Left lung (tissue), 4 donors: ENCODE measurements at regions not wholly inside any gene's neighbourhood (a gene's known extent, or its start where the extent isn't known, plus 50 kb on each side); places are given as distances from the start of the nearest gene placed in this dataset.

Experiments used
- ATAC-seq: fragments of 200-7000 bp; cut with Tn5 transposase; one replicate; pipeline ENCODE4 v1.9.1; 2020; ENCODE audit warnings: moderate library complexity
- DNase-seq, 4 donors: peaks; one replicate each; pipeline ENCODE4 v3.0.0-alpha.2; 2013 to 2020
- H3K27ac ChIP-seq, 2 donors: fragments of 200-600 bp; sonication (generic) in 1 of 2; one replicate each; pipeline versions ENCODE4 v1.5.0 to v1.8.0; 2020 to 2021
- H3K27me3 ChIP-seq, 2 donors: fragments of 200-600 bp; sonication (generic) in 1 of 2; one replicate each; pipeline versions ENCODE4 v1.5.0 to v1.8.0; 2020 to 2021
- H3K36me3 ChIP-seq, 2 donors: fragments of 200-600 bp; sonication (generic) in 1 of 2; one replicate each; pipeline versions ENCODE4 v1.5.0 to v1.8.0; 2020 to 2021
- H3K4me1 ChIP-seq, 2 donors: fragments of 200-600 bp; one replicate each; pipeline ENCODE4 v1.8.0; 2021
- H3K4me3 ChIP-seq, 2 donors: fragments of 200-600 bp; sonication (generic) in 1 of 2; one replicate each; pipeline versions ENCODE4 v1.5.0 to v1.8.0; 2020 to 2021; ENCODE audit warnings: mild to moderate bottlenecking in 1 of 2
- H3K9me3 ChIP-seq, 2 donors: fragments of 200-600 bp; sonication (generic) in 1 of 2; one replicate each; pipeline versions ENCODE4 v1.5.0 to v1.8.0; 2020 to 2021
- CTCF ChIP-seq, 2 donors: fragments of 200-600 bp; sonication (generic) in 1 of 2; IDR thresholded peaks; one replicate each; pipeline versions ENCODE4 v1.5.0 to v1.8.0; 2021; ENCODE audit warnings: antibody characterized with exemption in 2 of 2
- intact Hi-C, 2 donors: fragments of 100-400 bp; cut with DNase I; formaldehyde crosslinking; loops; one replicate each; pipeline versions ENCODE4 v1.11.2 to v1.14.2; 2022
- donor health status: DM: no; HTN: yes; CAD: no.
- donor health status: DM: no; HTN: no; CAD: no.

GRCh38 chr13:31610270-31610998, 128.9 kb upstream of the RXFP2 start:
- TF ChIP-seq CTCF (IDR thresholded peaks at IDR 0.05): no peak
- H3K27ac ChIP-seq: no peak overlapping the region
- H3K4me3 ChIP-seq: no peak overlapping the region
- DNase-seq (no peak), ATAC-seq (no peak)
- no peaks in the 10 kb centered on the region for H3K36me3 ChIP-seq
- intact Hi-C loops: no loop called here
- no peaks in the 10 kb centered on the region for H3K4me1 ChIP-seq
- peaks cover 0 to 13% of the 10 kb centered on the region in 2 donors for H3K9me3 ChIP-seq
- no peaks in the 10 kb centered on the region for H3K27me3 ChIP-seq

- no peak for ATAC-seq
- no peaks in the 10 kb centered on the region for H3K36me3 ChIP-seq
- intact Hi-C loops: no loop called here
- TF ChIP-seq CTCF (IDR thresholded peaks at IDR 0.05): no peak
- H3K9me3 ChIP-seq: peaks cover 0 to 13% of the 10 kb centered on the region in 2 donors
- H3K27ac ChIP-seq: no peak overlapping the region
- H3K4me1 ChIP-seq: no peaks in the 10 kb centered on the region
- no peaks in the 10 kb centered on the region for H3K27me3 ChIP-seq
- DNase-seq: no peak
- no peak overlapping the region for H3K4me3 ChIP-seq
These were observed 128.1 kb upstream of the RXFP2 start for GRCh38 chr13:31611214-31611613.

- peaks cover 0 to 13% of the 10 kb centered on the region in 2 donors for H3K9me3 ChIP-seq
- ATAC-seq (no peak), DNase-seq (no peak)
- no peaks in the 10 kb centered on the region for H3K36me3 ChIP-seq
- no peak for TF ChIP-seq CTCF (IDR thresholded peaks at IDR 0.05)
- H3K27me3 ChIP-seq: no peaks in the 10 kb centered on the region
- H3K4me1 ChIP-seq: no peaks in the 10 kb centered on the region
- H3K27ac ChIP-seq: no peak overlapping the region
- no peak overlapping the region for H3K4me3 ChIP-seq
- intact Hi-C loops: no loop called here
These were observed 125.3 kb upstream of the RXFP2 start for GRCh38 chr13:31614073-31614472.

GRCh38 chr13:31614704-31615103, 124.6 kb upstream of the RXFP2 start:
- no peaks in the 10 kb centered on the region for H3K27me3 ChIP-seq
- no peak overlapping the region for H3K4me3 ChIP-seq
- no peaks in the 10 kb centered on the region for H3K4me1 ChIP-seq
- peaks cover 0 to 13% of the 10 kb centered on the region in 2 donors for H3K9me3 ChIP-seq
- intact Hi-C loops: no loop called here
- no peak for DNase-seq
- no peaks in the 10 kb centered on the region for H3K36me3 ChIP-seq
- H3K27ac ChIP-seq: no peak overlapping the region
- no peak for TF ChIP-seq CTCF (IDR thresholded peaks at IDR 0.05)
- no peak for ATAC-seq

GRCh38 chr13:31625115-31625514, 114.2 kb upstream of the RXFP2 start:
- intact Hi-C loops: no loop called here
- no peak for DNase-seq
- no peak for TF ChIP-seq CTCF (IDR thresholded peaks at IDR 0.05)

More at GRCh38 chr13:31625115-31625514, 114.2 kb upstream of the RXFP2 start:
- Histone ChIP-seq H3K4me3 (no peak overlapping the region), H3K27me3 (no peaks in the 10 kb centered on the region), H3K9me3 (no peaks in the 10 kb centered on the region), H3K4me1 (no peaks in the 10 kb centered on the region), H3K36me3 (no peaks in the 10 kb centered on the region), H3K27ac (no peak overlapping the region)
- no peak for ATAC-seq
